DLD1 (cell line): ENCODE measurements at regions not wholly inside any gene's neighbourhood (a gene's known extent, or its start where the extent isn't known, plus 50 kb on each side); places are given as distances from the start of the nearest gene placed in this dataset.

Source experiments
- in situ Hi-C: cut with HindIII; loops from 2 replicates; pipeline ENCODE4 v1.10.0; 2017; ENCODE audit warnings: low sequenced_read_pairs

GRCh38 chr1:94708299-94708685 is 111.9 kb upstream of the SLC44A3 start:
- in situ Hi-C loops, result no loop called here

- in situ Hi-C loops, result no loop called here
These were observed 112.5 kb upstream of the SLC44A3 start for GRCh38 chr1:94707321-94708298.

GRCh38 chr1:94702442-94702815 is 117.7 kb upstream of the SLC44A3 start:
- in situ Hi-C loops, result no loop called here

GRCh38 chr1:94701796-94702441 is 118.2 kb upstream of the SLC44A3 start:
- in situ Hi-C loops, result no loop called here

GRCh38 chr1:94698759-94699502 is 121.2 kb upstream of the SLC44A3 start:
- in situ Hi-C loops, result no loop called here

GRCh38 chr1:94698356-94698755 is 121.8 kb upstream of the SLC44A3 start:
- in situ Hi-C loops, result no loop called here

- in situ Hi-C loops, result no loop called here
These were observed 122.3 kb upstream of the SLC44A3 start for GRCh38 chr1:94697839-94698238.

- in situ Hi-C loops, result no loop called here
These were observed 125.8 kb upstream of the SLC44A3 start for GRCh38 chr1:94694226-94694915.

GRCh38 chr1:94693435-94693834 is 126.7 kb upstream of the SLC44A3 start:
- in situ Hi-C loops, result no loop called here

GRCh38 chr1:94693029-94693428 is 127.1 kb upstream of the SLC44A3 start:
- in situ Hi-C loops, result no loop called here

- in situ Hi-C loops, result no loop called here
These were observed 131.5 kb upstream of the SLC44A3 start for GRCh38 chr1:94688646-94689045.

- in situ Hi-C loops, result no loop called here
These were observed 133.3 kb upstream of the SLC44A3 start for GRCh38 chr1:94686882-94687281.

GRCh38 chr1:94684690-94685250 is 135.4 kb upstream of the SLC44A3 start:
- in situ Hi-C loops, result no loop called here

GRCh38 chr1:94683886-94684285 is 136.3 kb upstream of the SLC44A3 start:
- in situ Hi-C loops, result no loop called here

- in situ Hi-C loops, result no loop called here
These were observed 138.4 kb upstream of the F3 start for GRCh38 chr1:94680039-94680377.

- in situ Hi-C loops, result no loop called here
These were observed 137.9 kb upstream of the F3 start for GRCh38 chr1:94679332-94680038.

- in situ Hi-C loops, result no loop called here
These were observed 136.8 kb upstream of the F3 start for GRCh38 chr1:94678202-94678848.

GRCh38 chr1:94677714-94678113 is 136.2 kb upstream of the F3 start:
- in situ Hi-C loops, result no loop called here

GRCh38 chr1:94677087-94677486 is 135.5 kb upstream of the F3 start:
- in situ Hi-C loops, result no loop called here

- in situ Hi-C loops, result no loop called here
These were observed 135.1 kb upstream of the F3 start for GRCh38 chr1:94676686-94677085.
